Chondrocyte (in vitro differentiated cells): ENCODE measurements at regions not wholly inside any gene's neighbourhood (a gene's known extent, or its start where the extent isn't known, plus 50 kb on each side); places are given as distances from the start of the nearest gene placed in this dataset.

Experiments
- DNase-seq: peaks from one replicate; pipeline ENCODE4 v3.0.0; 2021; ENCODE audit warnings: mixed read lengths, low spot score
- H3K27ac Mint-ChIP-seq: one replicate; pipeline ENCODE4 v1.8.0; 2021; ENCODE audit warnings: mild to moderate bottlenecking, moderate library complexity, mixed read lengths; ENCODE audit not compliant: unreplicated experiment
- H3K27me3 Mint-ChIP-seq: 2 replicates; pipeline ENCODE4 v1.8.0; 2021; ENCODE audit warnings: low read depth, mixed read lengths
- H3K36me3 Mint-ChIP-seq: 2 replicates; pipeline ENCODE4 v1.8.0; 2021; ENCODE audit warnings: low read depth, mixed read lengths
- H3K4me1 Mint-ChIP-seq: 2 replicates; pipeline ENCODE4 v1.8.0; 2021; ENCODE audit warnings: low read depth, mild to moderate bottlenecking, mixed read lengths
- H3K4me3 Mint-ChIP-seq: one replicate; pipeline ENCODE4 v1.8.0; 2021; ENCODE audit warnings: mild to moderate bottlenecking, moderate library complexity, mixed read lengths; ENCODE audit not compliant: unreplicated experiment
- H3K9me3 Mint-ChIP-seq: 2 replicates; pipeline ENCODE4 v1.8.0; 2021; ENCODE audit warnings: low read depth, mixed read lengths
- CTCF ChIP-seq: fragments of 200-600 bp; sonication (generic); IDR thresholded peaks from 2 replicates; pipeline ENCODE4 v1.5.0; 2021; ENCODE audit warnings: antibody characterized with exemption, mild to moderate bottlenecking, moderate library complexity

- Mint-ChIP-seq H3K27ac (no peak overlapping the region), H3K4me1 (no peaks in the 10 kb centered on the region), H3K27me3 (no peaks in the 10 kb centered on the region), H3K4me3 (no peak overlapping the region), H3K36me3 (no peaks in the 10 kb centered on the region), H3K9me3 (no peaks in the 10 kb centered on the region)
- TF ChIP-seq CTCF: no peak
- no peak for DNase-seq
Measured at GRCh38 chr10:58930500-58930899, 245.9 kb upstream of the PHYHIPL start.

GRCh38 chr10:58932126-58932525 lies 244.3 kb upstream of the PHYHIPL start:
- H3K4me1 Mint-ChIP-seq: no peaks in the 10 kb centered on the region
- no peak for TF ChIP-seq CTCF
- DNase-seq: no peak
- H3K27me3 Mint-ChIP-seq: peaks cover 1% of the 10 kb centered on the region
- no peaks in the 10 kb centered on the region for H3K36me3 Mint-ChIP-seq
- H3K9me3 Mint-ChIP-seq: no peaks in the 10 kb centered on the region
- H3K4me3 Mint-ChIP-seq: no peak overlapping the region
- no peak overlapping the region for H3K27ac Mint-ChIP-seq

DNA sequence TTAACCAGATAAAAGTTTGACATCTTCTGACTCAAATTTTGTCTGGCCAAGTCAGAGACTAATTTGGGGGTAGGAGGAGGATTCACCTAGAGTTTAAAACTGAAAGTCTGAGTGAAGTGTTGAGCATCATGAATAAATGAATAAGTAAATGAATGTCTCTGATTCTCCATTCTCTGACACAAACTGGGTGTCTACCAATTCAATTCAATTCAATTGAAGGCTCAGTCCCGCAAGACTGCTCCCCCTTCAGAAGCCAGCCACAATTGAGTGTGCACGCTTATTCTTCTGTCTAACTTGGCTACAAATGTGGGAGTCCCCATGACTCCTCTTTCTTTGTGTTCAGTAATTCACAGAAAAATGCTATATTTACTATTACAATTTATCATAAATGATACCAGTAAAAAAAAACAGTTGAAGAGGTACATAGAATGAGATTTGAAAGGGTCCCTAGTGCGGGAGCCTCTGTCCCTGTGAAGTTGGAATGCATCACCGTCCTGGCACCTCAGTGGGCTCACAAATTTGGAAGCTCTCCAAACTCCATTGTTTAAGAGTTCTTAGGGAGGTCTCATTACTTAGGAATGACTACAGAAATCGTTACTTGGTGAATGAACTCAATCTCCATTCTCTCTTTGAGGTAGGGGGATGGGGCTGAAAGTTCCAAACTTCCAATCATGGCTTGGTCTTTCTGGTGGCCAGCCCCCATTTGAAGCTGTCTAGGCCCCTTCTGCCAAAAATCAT lies 243.7 kb upstream of the PHYHIPL start:
- Mint-ChIP-seq H3K27ac (no peak overlapping the region), H3K27me3 (peaks cover 1% of the 10 kb centered on the region), H3K4me1 (no peaks in the 10 kb centered on the region), H3K4me3 (no peak overlapping the region), H3K9me3 (no peaks in the 10 kb centered on the region), H3K36me3 (no peaks in the 10 kb centered on the region)
- no peak for TF ChIP-seq CTCF
- no peak for DNase-seq

DNA sequence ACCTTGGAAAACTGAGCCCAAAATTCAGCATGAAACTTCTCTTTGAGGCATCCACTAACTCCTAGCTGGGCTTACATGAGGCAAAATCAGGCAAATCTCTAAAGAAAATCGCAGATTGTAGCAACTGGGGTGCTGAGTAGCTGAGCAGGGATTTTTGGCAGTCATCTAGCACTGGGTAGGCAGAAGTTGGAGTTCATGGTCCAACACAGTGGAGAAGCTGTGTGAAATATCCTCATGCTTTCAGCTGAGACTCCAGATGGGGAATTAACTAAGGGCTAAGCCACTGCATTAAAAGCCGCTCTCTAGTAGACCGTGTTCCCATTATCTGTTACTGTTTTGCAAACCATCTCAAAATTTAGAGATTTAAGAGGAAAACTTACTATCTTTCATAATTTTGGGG lies 240.1 kb upstream of the PHYHIPL start:
- H3K27me3 Mint-ChIP-seq: peaks cover 1% of the 10 kb centered on the region
- DNase-seq: no peak
- H3K27ac Mint-ChIP-seq: no peak overlapping the region
- H3K4me3 Mint-ChIP-seq: no peak overlapping the region
- no peaks in the 10 kb centered on the region for H3K4me1 Mint-ChIP-seq
- TF ChIP-seq CTCF: no peak
- H3K9me3 Mint-ChIP-seq: no peaks in the 10 kb centered on the region
- H3K36me3 Mint-ChIP-seq: no peaks in the 10 kb centered on the region

DNA sequence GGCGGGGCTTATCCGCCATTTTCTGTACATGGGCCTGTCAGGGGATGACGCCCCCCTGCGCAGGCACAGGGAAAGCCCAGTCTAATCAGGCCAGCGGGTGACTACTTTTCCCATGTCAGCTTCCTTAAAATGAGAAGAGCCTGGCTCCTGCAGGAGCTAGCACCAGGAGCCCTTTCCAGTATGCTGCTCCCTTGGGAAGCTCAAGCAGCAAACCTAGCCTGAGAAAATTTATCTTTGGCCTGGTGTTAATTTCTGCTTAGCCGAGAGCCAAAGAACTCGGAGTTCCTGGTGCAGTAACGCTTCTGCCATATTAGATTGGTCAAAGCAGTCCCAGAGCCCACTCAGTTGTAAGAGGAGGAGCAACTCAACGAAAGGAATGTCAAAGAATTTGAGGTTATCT lies 239.0 kb upstream of the PHYHIPL start:
- DNase-seq: no peak
- H3K36me3 Mint-ChIP-seq: no peaks in the 10 kb centered on the region
- H3K27ac Mint-ChIP-seq: no peak overlapping the region
- H3K4me1 Mint-ChIP-seq: no peaks in the 10 kb centered on the region
- peaks cover 1% of the 10 kb centered on the region for H3K27me3 Mint-ChIP-seq
- no peak overlapping the region for H3K4me3 Mint-ChIP-seq
- H3K9me3 Mint-ChIP-seq: no peaks in the 10 kb centered on the region
- no peak for TF ChIP-seq CTCF
